T1000 (cell line): ENCODE measurements at regions not wholly inside any gene's neighbourhood (a gene's known extent, or its start where the extent isn't known, plus 50 kb on each side); places are given as distances from the start of the nearest gene placed in this dataset.

ENCODE experiments used
- DNase-seq: peaks from one replicate; lab custom pipeline; 2025; ENCODE audit warnings: mixed read lengths; lab: John Stamatoyannopoulos, UW

- DNase-seq: no peak
Observed at GRCh38 chr9:118305331-118305730, 601.1 kb downstream of the TLR4 start.

- no peak for DNase-seq
Observed at GRCh38 chr9:118306801-118307200, 602.6 kb downstream of the TLR4 start.

- no peak for DNase-seq
Observed at GRCh38 chr9:118313965-118314364, 609.8 kb downstream of the TLR4 start.

- no peak for DNase-seq
Observed at GRCh38 chr9:118316831-118317343, 612.7 kb downstream of the TLR4 start.

- DNase-seq: peak; percentile 51
Observed at GRCh38 chr9:118318770-118319431, 614.7 kb downstream of the TLR4 start.

GRCh38 chr9:118321788-118322187 lies 617.6 kb downstream of the TLR4 start:
- no peak for DNase-seq

- DNase-seq: no peak
Observed at GRCh38 chr9:118324706-118325105, 620.5 kb downstream of the TLR4 start.

GRCh38 chr9:118325757-118326156 lies 621.6 kb downstream of the TLR4 start:
- DNase-seq: no peak

- no peak for DNase-seq
Observed at GRCh38 chr9:118326326-118326725, 622.1 kb downstream of the TLR4 start.

- no peak for DNase-seq
Observed at GRCh38 chr9:118330191-118330986, 626.2 kb downstream of the TLR4 start.

- DNase-seq: peak; percentile 51
Observed at GRCh38 chr9:118331622-118332045, 627.4 kb downstream of the TLR4 start.

GRCh38 chr9:118336250-118336942 lies 632.2 kb downstream of the TLR4 start:
- no peak for DNase-seq

GRCh38 chr9:118336943-118337330 lies 632.7 kb downstream of the TLR4 start:
- no peak for DNase-seq

- DNase-seq: no peak
Observed at GRCh38 chr9:118360036-118360435, 655.8 kb downstream of the TLR4 start.

- no peak for DNase-seq
Observed at GRCh38 chr9:118362123-118362522, 657.9 kb downstream of the TLR4 start.

GRCh38 chr9:118362596-118362995 lies 658.4 kb downstream of the TLR4 start:
- no peak for DNase-seq

GRCh38 chr9:118364266-118365106 lies 660.3 kb downstream of the TLR4 start:
- no peak for DNase-seq

- no peak for DNase-seq
Observed at GRCh38 chr9:118366228-118366627, 662.0 kb downstream of the TLR4 start.

GRCh38 chr9:118367383-118367782 lies 663.2 kb downstream of the TLR4 start:
- no peak for DNase-seq

GRCh38 chr9:118384531-118385100 lies 680.4 kb downstream of the TLR4 start:
- DNase-seq: no peak

- no peak for DNase-seq
Observed at GRCh38 chr9:118395415-118395814, 691.2 kb downstream of the TLR4 start.
